ENCODE measurements at regions not wholly inside any gene's neighbourhood (a gene's known extent, or its start where the extent isn't known, plus 50 kb on each side); places are given as distances from the start of the nearest gene placed in this dataset.

DNA sequence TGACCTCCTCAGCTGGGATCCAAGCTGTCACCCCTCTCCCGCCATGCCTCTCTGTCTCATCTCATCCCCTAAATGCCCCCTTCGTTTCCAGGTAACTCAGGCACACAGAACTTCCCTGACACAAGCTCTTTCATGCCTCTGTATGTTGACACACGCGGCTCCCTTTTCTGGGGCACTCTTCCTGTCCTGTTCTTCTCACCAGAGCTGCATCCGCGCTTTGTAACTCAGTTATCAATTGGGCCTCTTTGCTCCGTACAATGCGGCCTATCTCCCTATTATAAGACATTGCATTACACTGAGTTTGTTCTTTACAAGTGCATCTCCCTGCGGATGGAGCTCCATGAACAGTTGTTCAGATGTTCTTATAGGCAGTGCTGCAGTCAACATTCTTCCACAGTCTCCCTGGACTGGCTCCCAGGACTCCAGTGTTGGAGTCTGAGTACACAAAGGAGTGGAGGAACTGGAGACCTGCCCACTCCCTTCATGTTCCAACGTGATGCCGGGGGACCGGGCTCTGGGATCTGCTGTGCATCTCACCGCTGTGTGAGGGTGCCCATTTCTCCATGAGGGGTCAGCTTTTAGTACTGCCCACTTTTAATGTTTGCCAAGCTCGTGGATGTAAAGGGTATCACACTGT is 56.9 kb upstream of the TNS3 start:
- Histone ChIP-seq H4K91ac (ENCODE audit: low read length) (peak overlapping the region; percentile 57), H3K9me3 (ENCODE audit: control insufficient read depth, low read length) (peaks cover 4% of the 10 kb centered on the region), H3K79me1 (replicated peaks; ENCODE audit: low read length, poor library complexity, severe bottlenecking) (no peaks in the 10 kb centered on the region), H3K23ac (ENCODE audit: low read length in 2 of 2) (no peak overlapping the region), H3K4ac (ENCODE audit: low read depth in 1 of 2, low read length in 2 of 2) (peak overlapping the region in 1 of 2 experiments; percentile 69), H2BK12ac (ENCODE audit: low read length in 2 of 2) (peak overlapping the region; percentile 29 to 93), H3K36me3 (ENCODE audit: control insufficient read depth in 1 of 2, insufficient read depth in 2 of 2, low read depth in 1 of 2, low read length in 2 of 2) (no peaks in the 10 kb centered on the region), H3K9ac (ENCODE audit: low read length) (no peak overlapping the region), H3K27me3 (ENCODE audit: control insufficient read depth in 1 of 2, insufficient read depth in 1 of 2, low read length in 2 of 2) (peaks cover 0 to 63% of the 10 kb centered on the region in 2 experiments), H2AK5ac (ENCODE audit: low read length, severe bottlenecking) (peak overlapping the region; percentile 10), H3K4me2 (ENCODE audit: low read length, poor library complexity, severe bottlenecking) (no peak overlapping the region), H3K4me1 (ENCODE audit: control insufficient read depth, insufficient read depth, low read depth, low read length) (peaks cover 21% of the 10 kb centered on the region), H2BK120ac (ENCODE audit: low read depth, low read length) (no peak overlapping the region), H3K18ac (ENCODE audit: low read depth in 1 of 2, low read length in 2 of 2) (peak overlapping the region in 1 of 2 experiments; percentile 70), H3K27ac (ENCODE audit: low read length, poor library complexity, severe bottlenecking) (no peak overlapping the region), H2BK5ac (ENCODE audit: low read depth, low read length, poor library complexity, severe bottlenecking) (no peak overlapping the region), H3K4me3 (ENCODE audit: insufficient read depth in 1 of 2, low read depth in 1 of 2, low read length in 2 of 2) (no peak overlapping the region), H3K14ac (ENCODE audit: low read length in 2 of 2) (no peak overlapping the region), H2AFZ (ENCODE audit: low read depth, low read length) (no peak overlapping the region), H4K8ac (ENCODE audit: low read length) (peak overlapping the region; percentile 76), H2BK15ac (ENCODE audit: low read depth, poor library complexity, severe bottlenecking) (peak overlapping the region; percentile 93)
- no peak for DNase-seq
- 94% methylated on average over 14 of the region's 14 CpGs for WGBS

DNA sequence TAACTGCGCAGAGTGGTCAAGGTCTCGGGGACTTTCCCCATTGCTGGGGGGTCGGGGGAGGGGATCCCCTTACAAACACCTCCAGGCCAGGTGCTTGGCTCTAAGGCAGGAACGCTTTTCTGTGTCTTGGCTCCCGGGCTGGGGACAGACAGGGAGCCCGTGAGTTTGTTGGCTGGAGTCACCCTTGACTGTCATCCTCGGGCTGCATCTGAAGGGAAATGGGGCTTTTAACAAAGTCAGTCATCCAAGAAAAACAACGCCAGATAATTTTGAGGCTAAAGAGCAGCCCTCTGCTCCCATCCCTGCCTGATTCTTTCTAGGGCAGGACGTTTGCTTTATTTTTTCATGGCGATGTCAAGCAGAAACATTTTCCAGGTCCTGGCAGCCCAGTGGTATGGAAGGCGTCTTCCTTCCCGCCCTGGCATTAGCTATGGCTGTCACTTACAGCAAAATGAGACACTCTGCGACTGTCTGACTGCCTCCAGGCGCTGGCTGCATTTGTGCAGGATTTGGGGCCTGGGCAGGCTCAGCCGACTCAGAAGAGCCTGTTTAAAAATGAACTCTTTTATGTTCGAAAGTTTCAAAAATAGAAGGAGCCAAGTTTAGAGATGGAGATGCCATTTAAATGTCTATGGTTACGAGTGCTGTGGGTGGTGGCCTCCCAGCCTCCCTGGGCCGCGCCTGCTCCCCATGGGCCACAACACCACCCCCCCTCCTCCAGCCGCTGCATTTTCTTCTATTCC is 54.7 kb upstream of the TNS3 start:
- Histone ChIP-seq H2AFZ (ENCODE audit: low read depth, low read length) (peak overlapping the region; percentile 36), H3K27ac (ENCODE audit: low read length, poor library complexity, severe bottlenecking) (no peak overlapping the region), H4K8ac (ENCODE audit: low read length) (peak overlapping the region; percentile 81), H4K91ac (ENCODE audit: low read length) (no peak overlapping the region), H3K36me3 (ENCODE audit: control insufficient read depth in 1 of 2, insufficient read depth in 2 of 2, low read depth in 1 of 2, low read length in 2 of 2) (no peaks in the 10 kb centered on the region), H3K4me3 (ENCODE audit: insufficient read depth in 1 of 2, low read depth in 1 of 2, low read length in 2 of 2) (no peak overlapping the region), H3K14ac (ENCODE audit: low read length in 2 of 2) (no peak overlapping the region), H3K4ac (ENCODE audit: low read depth in 1 of 2, low read length in 2 of 2) (peak overlapping the region in 1 of 2 experiments; percentile 52), H2BK5ac (ENCODE audit: low read depth, low read length, poor library complexity, severe bottlenecking) (no peak overlapping the region), H3K23ac (ENCODE audit: low read length in 2 of 2) (no peak overlapping the region), H3K9ac (ENCODE audit: low read length) (no peak overlapping the region), H3K4me1 (ENCODE audit: control insufficient read depth, insufficient read depth, low read depth, low read length) (peaks cover 21% of the 10 kb centered on the region), H3K79me1 (replicated peaks; ENCODE audit: low read length, poor library complexity, severe bottlenecking) (no peaks in the 10 kb centered on the region), H2BK15ac (ENCODE audit: low read depth, poor library complexity, severe bottlenecking) (no peak overlapping the region), H3K27me3 (ENCODE audit: control insufficient read depth in 1 of 2, insufficient read depth in 1 of 2, low read length in 2 of 2) (peaks cover 0 to 65% of the 10 kb centered on the region in 2 experiments), H3K18ac (ENCODE audit: low read depth in 1 of 2, low read length in 2 of 2) (peak overlapping the region; percentile 56 to 63), H2AK5ac (ENCODE audit: low read length, severe bottlenecking) (no peak overlapping the region), H2BK12ac (ENCODE audit: low read length in 2 of 2) (peak overlapping the region; percentile 44 to 77), H3K9me3 (ENCODE audit: control insufficient read depth, low read length) (no peaks in the 10 kb centered on the region), H2BK120ac (ENCODE audit: low read depth, low read length) (peak overlapping the region; percentile 56), H3K4me2 (ENCODE audit: low read length, poor library complexity, severe bottlenecking) (no peak overlapping the region)
- DNase-seq = no peak
- WGBS = 58% methylated on average over 19 of the region's 20 CpGs

GRCh38 chr7:47636081-47636432 is 54.1 kb upstream of the TNS3 start:
- no peak for DNase-seq
- H3K18ac ChIP-seq (ENCODE audit: low read depth in 1 of 2, low read length in 2 of 2) = peak overlapping the region in 1 of 2 experiments; percentile 56
- H3K9me3 ChIP-seq (ENCODE audit: control insufficient read depth, low read length) = no peaks in the 10 kb centered on the region
- H3K36me3 ChIP-seq (ENCODE audit: control insufficient read depth in 1 of 2, insufficient read depth in 2 of 2, low read depth in 1 of 2, low read length in 2 of 2) = no peaks in the 10 kb centered on the region
- H2BK120ac ChIP-seq (ENCODE audit: low read depth, low read length) = no peak overlapping the region
- H2BK5ac ChIP-seq (ENCODE audit: low read depth, low read length, poor library complexity, severe bottlenecking) = no peak overlapping the region
- peaks cover 21% of the 10 kb centered on the region for H3K4me1 ChIP-seq (ENCODE audit: control insufficient read depth, insufficient read depth, low read depth, low read length)
- no peak overlapping the region for H2BK15ac ChIP-seq (ENCODE audit: low read depth, poor library complexity, severe bottlenecking)
- peak overlapping the region in 1 of 2 experiments; percentile 27 for H3K14ac ChIP-seq (ENCODE audit: low read length in 2 of 2)
- no peak overlapping the region for H3K4me2 ChIP-seq (ENCODE audit: low read length, poor library complexity, severe bottlenecking)
- no peak overlapping the region for H4K8ac ChIP-seq (ENCODE audit: low read length)
- H3K23ac ChIP-seq (ENCODE audit: low read length in 2 of 2) = no peak overlapping the region
- H2BK12ac ChIP-seq (ENCODE audit: low read length in 2 of 2) = peak overlapping the region; percentile 41 to 55
- no peak overlapping the region for H3K27ac ChIP-seq (ENCODE audit: low read length, poor library complexity, severe bottlenecking)
- peak overlapping the region; percentile 44 for H4K91ac ChIP-seq (ENCODE audit: low read length)
- no peak overlapping the region for H3K9ac ChIP-seq (ENCODE audit: low read length)
- H3K4me3 ChIP-seq (ENCODE audit: insufficient read depth in 1 of 2, low read depth in 1 of 2, low read length in 2 of 2) = no peak overlapping the region
- H3K79me1 ChIP-seq (replicated peaks; ENCODE audit: low read length, poor library complexity, severe bottlenecking) = no peaks in the 10 kb centered on the region
- 88% methylated on average over 4 of the region's 4 CpGs for WGBS
- peaks cover 0 to 68% of the 10 kb centered on the region in 2 experiments for H3K27me3 ChIP-seq (ENCODE audit: control insufficient read depth in 1 of 2, insufficient read depth in 1 of 2, low read length in 2 of 2)
- H2AFZ ChIP-seq (ENCODE audit: low read depth, low read length) = no peak overlapping the region
- no peak overlapping the region for H2AK5ac ChIP-seq (ENCODE audit: low read length, severe bottlenecking)
- peak overlapping the region in 1 of 2 experiments; percentile 22 for H3K4ac ChIP-seq (ENCODE audit: low read depth in 1 of 2, low read length in 2 of 2)
